Ammon's horn (tissue), 1 donor: ENCODE measurements at regions not wholly inside any gene's neighbourhood (a gene's known extent, or its start where the extent isn't known, plus 50 kb on each side); places are given as distances from the start of the nearest gene placed in this dataset.
A peak's percentile ranks its signal among the peaks of the same experiment; 100 is the strongest.
"Not testable (repeated sequence)": the region's sequence is repeated elsewhere in the genome, so short reads cannot be mapped to it uniquely, and the experiment has no call there.

Experiments
- DNase-seq: peaks from one replicate; pipeline ENCODE4 v3.0.0-alpha.2; 2016; ENCODE audit warnings: low spot score

- no peak for DNase-seq
These were observed 152.1 kb upstream of the TBC1D5 start for GRCh38 chr3:17894434-17895060.

- no peak for DNase-seq
These were observed 148.9 kb upstream of the TBC1D5 start for GRCh38 chr3:17891139-17891856.

GRCh38 chr3:17885986-17886385 is 143.6 kb upstream of the TBC1D5 start:
- no peak for DNase-seq

- no peak for DNase-seq
These were observed 140.6 kb upstream of the TBC1D5 start for GRCh38 chr3:17882981-17883380.

GRCh38 chr3:17877299-17877698 is 134.9 kb upstream of the TBC1D5 start:
- DNase-seq: no peak

GRCh38 chr3:17874636-17875035 is 132.2 kb upstream of the TBC1D5 start:
- no peak for DNase-seq

- DNase-seq: no peak
These were observed 130.0 kb upstream of the TBC1D5 start for GRCh38 chr3:17872457-17872856.

GRCh38 chr3:17865631-17866030 is 123.2 kb upstream of the TBC1D5 start:
- DNase-seq: no peak

- DNase-seq: no peak
These were observed 119.0 kb upstream of the TBC1D5 start for GRCh38 chr3:17861476-17861875.

- not testable (repeated sequence) for DNase-seq
These were observed 118.5 kb upstream of the TBC1D5 start for GRCh38 chr3:17860840-17861471.

- DNase-seq: no peak
These were observed 109.8 kb upstream of the TBC1D5 start for GRCh38 chr3:17852217-17852616.

- DNase-seq: no peak
These were observed 108.0 kb upstream of the TBC1D5 start for GRCh38 chr3:17850448-17850847.

GRCh38 chr3:17848102-17848501 is 105.7 kb upstream of the TBC1D5 start:
- no peak for DNase-seq

- DNase-seq: no peak
These were observed 104.7 kb upstream of the TBC1D5 start for GRCh38 chr3:17847156-17847555.

- no peak for DNase-seq
These were observed 104.0 kb upstream of the TBC1D5 start for GRCh38 chr3:17846466-17846865.

GRCh38 chr3:17845026-17845812 is 102.8 kb upstream of the TBC1D5 start:
- no peak for DNase-seq

GRCh38 chr3:17844236-17844635 is 101.8 kb upstream of the TBC1D5 start:
- no peak for DNase-seq

GRCh38 chr3:17841190-17841828 is 98.9 kb upstream of the TBC1D5 start:
- peak; percentile 80 for DNase-seq

- no peak for DNase-seq
These were observed 98.2 kb upstream of the TBC1D5 start for GRCh38 chr3:17840651-17841050.

- peak; percentile 36 for DNase-seq
These were observed 97.7 kb upstream of the TBC1D5 start for GRCh38 chr3:17840126-17840525.

GRCh38 chr3:17836919-17837318 is 94.5 kb upstream of the TBC1D5 start:
- DNase-seq: no peak

- DNase-seq: no peak
These were observed 93.7 kb upstream of the TBC1D5 start for GRCh38 chr3:17836092-17836491.
